K562 (cell line): ENCODE measurements at regions not wholly inside any gene's neighbourhood (a gene's known extent, or its start where the extent isn't known, plus 50 kb on each side); places are given as distances from the start of the nearest gene placed in this dataset.

Experiments
- RNF2 ChIP-seq: sonication (generic); IDR thresholded peaks from 2 replicates; pipeline ENCODE4 v1.6.1; 2016
- TF ChIP-seq, protein P1 (sequence below), 2 experiments: fragments of 450-650 bp; formaldehyde crosslinking in 1 of 2; IDR thresholded peaks; 2 replicates each; pipeline versions ENCODE4 v1.4.0 to v1.6.1; 2014 to 2020; ENCODE audit warnings: mild to moderate bottlenecking in 2 of 2, borderline replicate concordance in 1 of 2, low read depth in 1 of 2
- TF ChIP-seq, protein P2 (sequence below), 2 experiments: IDR thresholded peaks; 2 replicates each; pipeline ENCODE4 v1.6.1; 2011; ENCODE audit warnings: borderline replicate concordance in 1 of 2, control low read depth in 1 of 2, low read depth in 1 of 2, low read length in 1 of 2, mild to moderate bottlenecking in 1 of 2, mixed read lengths in 1 of 2, moderate library complexity in 1 of 2; ENCODE audit not compliant: insufficient read depth in 1 of 2, insufficient read length in 1 of 2, poor library complexity in 1 of 2, severe bottlenecking in 1 of 2; ENCODE audit errors: extremely low read depth in 1 of 2

DNA sequence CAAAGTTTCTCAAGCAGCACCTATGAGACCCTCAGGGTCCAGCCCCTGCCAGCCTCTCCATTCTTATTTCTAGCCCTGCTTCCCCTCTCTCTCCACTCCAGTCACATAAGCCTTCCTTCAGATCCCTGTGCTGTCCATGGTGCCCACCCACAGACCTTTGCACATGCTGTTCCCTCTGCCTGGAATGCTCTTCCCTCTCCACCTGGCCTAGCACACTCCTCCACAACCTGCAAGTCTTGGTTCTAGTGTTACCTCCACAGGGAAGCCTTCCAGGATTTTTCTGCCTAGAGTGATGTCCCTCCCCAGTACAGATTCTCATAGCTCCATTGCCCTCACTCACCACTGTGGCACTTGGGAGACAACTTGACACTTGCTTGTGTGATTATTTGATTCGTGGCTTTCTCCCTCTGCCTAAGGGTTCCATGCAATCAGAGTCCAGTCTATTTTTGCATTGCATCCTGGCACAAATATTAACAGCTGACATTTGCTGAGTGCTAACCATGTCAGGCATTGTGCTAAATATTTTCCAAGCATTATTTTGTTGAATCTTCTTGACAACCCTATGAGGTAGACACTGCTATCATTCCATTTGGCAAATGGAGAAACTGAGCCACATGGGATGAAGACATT is 127.3 kb downstream of the SYF2 start (continued):
- TF ChIP-seq, protein P1, sequence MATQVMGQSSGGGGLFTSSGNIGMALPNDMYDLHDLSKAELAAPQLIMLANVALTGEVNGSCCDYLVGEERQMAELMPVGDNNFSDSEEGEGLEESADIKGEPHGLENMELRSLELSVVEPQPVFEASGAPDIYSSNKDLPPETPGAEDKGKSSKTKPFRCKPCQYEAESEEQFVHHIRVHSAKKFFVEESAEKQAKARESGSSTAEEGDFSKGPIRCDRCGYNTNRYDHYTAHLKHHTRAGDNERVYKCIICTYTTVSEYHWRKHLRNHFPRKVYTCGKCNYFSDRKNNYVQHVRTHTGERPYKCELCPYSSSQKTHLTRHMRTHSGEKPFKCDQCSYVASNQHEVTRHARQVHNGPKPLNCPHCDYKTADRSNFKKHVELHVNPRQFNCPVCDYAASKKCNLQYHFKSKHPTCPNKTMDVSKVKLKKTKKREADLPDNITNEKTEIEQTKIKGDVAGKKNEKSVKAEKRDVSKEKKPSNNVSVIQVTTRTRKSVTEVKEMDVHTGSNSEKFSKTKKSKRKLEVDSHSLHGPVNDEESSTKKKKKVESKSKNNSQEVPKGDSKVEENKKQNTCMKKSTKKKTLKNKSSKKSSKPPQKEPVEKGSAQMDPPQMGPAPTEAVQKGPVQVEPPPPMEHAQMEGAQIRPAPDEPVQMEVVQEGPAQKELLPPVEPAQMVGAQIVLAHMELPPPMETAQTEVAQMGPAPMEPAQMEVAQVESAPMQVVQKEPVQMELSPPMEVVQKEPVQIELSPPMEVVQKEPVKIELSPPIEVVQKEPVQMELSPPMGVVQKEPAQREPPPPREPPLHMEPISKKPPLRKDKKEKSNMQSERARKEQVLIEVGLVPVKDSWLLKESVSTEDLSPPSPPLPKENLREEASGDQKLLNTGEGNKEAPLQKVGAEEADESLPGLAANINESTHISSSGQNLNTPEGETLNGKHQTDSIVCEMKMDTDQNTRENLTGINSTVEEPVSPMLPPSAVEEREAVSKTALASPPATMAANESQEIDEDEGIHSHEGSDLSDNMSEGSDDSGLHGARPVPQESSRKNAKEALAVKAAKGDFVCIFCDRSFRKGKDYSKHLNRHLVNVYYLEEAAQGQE (IDR thresholded peaks at IDR 0.05; ENCODE audit: borderline replicate concordance) = 0 out of 2 replicates have a peak, but pooled peaks have one; percentile 5
- TF ChIP-seq, protein P1 (CRISPR knock-in tag; IDR thresholded peaks at IDR 0.05; ENCODE audit: low read depth) = no peak
- no peak for TF ChIP-seq RNF2
- TF ChIP-seq, protein P2, sequence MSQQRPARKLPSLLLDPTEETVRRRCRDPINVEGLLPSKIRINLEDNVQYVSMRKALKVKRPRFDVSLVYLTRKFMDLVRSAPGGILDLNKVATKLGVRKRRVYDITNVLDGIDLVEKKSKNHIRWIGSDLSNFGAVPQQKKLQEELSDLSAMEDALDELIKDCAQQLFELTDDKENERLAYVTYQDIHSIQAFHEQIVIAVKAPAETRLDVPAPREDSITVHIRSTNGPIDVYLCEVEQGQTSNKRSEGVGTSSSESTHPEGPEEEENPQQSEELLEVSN (IDR thresholded peaks at IDR 0.05; ENCODE audit: borderline replicate concordance in 1 of 2, extremely low read depth in 1 of 2, insufficient read depth in 1 of 2, insufficient read length in 1 of 2, low read depth in 1 of 2, low read length in 1 of 2, poor library complexity in 1 of 2, severe bottlenecking in 1 of 2) = no peak
- TF ChIP-seq, all 486 proteins: peak for 2
